LNCAP (cell line): ENCODE measurements at regions not wholly inside any gene's neighbourhood (a gene's known extent, or its start where the extent isn't known, plus 50 kb on each side); places are given as distances from the start of the nearest gene placed in this dataset.

Source experiments
- TF ChIP-seq, protein P1 (sequence below): fragments of 450-650 bp; IDR thresholded peaks from 2 replicates; pipeline ENCODE4 v1.5.1; 2017; ENCODE audit warnings: mild to moderate bottlenecking

DNA sequence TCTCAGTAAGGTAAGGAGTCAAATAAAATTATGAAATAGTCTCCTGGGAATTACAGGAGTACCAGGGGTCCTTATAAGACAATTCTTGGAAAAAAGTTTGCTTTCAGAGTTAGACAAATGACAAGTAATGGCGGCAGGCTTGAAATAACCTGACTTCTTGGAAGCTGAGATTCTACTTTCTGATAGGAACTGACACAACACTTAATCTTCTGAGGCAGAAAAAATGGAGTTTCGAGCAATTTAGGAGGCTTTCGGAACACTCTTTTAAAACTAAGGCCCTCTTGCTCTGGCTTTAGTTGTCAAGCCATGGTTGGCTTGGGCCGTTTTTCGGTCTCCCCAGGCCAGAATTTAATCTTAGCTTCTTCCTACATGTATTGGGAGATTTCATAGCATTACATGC is 260.0 kb downstream of the GATA3 start:
- TF ChIP-seq, protein P1, sequence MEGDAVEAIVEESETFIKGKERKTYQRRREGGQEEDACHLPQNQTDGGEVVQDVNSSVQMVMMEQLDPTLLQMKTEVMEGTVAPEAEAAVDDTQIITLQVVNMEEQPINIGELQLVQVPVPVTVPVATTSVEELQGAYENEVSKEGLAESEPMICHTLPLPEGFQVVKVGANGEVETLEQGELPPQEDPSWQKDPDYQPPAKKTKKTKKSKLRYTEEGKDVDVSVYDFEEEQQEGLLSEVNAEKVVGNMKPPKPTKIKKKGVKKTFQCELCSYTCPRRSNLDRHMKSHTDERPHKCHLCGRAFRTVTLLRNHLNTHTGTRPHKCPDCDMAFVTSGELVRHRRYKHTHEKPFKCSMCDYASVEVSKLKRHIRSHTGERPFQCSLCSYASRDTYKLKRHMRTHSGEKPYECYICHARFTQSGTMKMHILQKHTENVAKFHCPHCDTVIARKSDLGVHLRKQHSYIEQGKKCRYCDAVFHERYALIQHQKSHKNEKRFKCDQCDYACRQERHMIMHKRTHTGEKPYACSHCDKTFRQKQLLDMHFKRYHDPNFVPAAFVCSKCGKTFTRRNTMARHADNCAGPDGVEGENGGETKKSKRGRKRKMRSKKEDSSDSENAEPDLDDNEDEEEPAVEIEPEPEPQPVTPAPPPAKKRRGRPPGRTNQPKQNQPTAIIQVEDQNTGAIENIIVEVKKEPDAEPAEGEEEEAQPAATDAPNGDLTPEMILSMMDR = no peak

DNA sequence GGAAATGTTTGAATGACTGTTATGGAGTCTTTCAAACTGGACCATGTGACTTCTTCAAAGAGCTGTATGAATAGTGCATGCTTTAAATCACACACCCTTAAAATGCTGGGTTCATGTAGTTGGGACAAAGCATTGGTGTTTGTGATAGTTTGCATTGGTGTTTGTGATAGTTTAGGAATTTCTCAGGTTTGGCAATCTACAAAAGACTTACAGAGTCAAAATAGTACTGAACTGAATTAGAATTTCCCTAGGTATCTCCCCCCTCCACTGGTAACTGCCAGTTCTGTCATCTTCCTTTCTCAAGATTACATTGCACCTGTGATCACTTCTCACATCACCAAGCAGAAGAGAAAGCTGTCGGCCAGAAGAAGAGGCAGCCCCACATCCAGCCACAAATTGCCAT is 261.1 kb downstream of the GATA3 start:
- TF ChIP-seq, protein P1 = no peak

DNA sequence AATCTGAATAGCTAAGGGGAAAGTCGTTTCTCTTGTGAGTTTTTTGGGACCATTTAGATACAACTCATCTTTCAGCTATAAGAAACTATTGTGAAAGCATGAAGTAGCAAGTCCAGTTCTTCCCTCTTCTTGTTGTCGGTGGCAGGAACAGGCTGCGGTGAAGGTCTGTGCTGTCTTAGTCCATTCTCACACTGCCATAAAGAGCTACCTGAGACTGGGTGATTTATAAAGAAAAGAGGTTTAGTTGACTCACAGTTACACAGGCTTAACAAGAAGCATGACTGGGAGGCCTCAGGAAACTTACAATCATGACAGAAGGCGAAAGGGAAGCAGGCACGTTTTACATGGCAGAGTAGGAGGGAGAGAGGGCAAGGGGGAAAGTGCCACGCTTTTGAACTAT is 261.8 kb downstream of the GATA3 start:
- TF ChIP-seq, protein P1 = no peak

- TF ChIP-seq, protein P1 = no peak
These were observed 264.5 kb downstream of the GATA3 start for GRCh38 chr10:8318956-8319355.

DNA sequence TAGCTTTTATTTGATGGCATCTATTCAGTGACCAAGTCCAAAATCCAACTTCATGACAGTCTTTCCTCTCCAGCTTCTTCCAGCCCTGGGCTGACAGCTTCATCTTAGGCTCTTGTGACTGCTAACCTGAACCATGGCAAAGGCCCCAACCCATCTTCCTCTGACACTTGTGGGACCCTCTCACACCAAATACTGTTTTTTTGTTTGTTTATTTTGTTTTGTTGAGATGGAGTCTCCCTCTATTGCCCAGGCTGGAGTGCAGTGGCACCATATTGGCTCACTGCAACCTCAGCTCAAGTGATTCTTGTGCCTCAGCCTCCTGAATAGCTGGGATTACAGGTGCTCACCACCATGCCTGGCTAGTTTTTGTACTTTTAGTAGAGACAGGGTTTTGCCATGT is 265.2 kb downstream of the GATA3 start:
- TF ChIP-seq, protein P1 = no peak

DNA sequence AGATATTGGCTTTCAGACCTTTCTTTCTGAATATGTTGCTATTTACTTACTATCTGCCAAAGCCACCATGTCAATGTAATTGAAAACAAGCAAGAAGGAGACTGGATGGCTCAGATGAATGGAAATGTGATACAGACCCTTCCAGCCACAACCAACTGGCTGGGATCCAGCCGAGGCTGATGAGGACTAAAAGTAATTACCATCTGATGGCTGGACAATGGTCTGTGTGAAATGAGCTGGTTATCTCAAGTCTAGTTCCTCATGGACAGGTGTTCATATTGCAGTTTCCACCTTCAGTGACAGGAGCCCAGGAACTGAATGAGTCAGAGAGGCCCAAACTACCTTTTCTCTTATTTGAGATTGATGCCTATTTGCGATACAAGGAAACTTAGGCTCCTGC is 267.5 kb downstream of the GATA3 start:
- TF ChIP-seq, protein P1 = no peak

DNA sequence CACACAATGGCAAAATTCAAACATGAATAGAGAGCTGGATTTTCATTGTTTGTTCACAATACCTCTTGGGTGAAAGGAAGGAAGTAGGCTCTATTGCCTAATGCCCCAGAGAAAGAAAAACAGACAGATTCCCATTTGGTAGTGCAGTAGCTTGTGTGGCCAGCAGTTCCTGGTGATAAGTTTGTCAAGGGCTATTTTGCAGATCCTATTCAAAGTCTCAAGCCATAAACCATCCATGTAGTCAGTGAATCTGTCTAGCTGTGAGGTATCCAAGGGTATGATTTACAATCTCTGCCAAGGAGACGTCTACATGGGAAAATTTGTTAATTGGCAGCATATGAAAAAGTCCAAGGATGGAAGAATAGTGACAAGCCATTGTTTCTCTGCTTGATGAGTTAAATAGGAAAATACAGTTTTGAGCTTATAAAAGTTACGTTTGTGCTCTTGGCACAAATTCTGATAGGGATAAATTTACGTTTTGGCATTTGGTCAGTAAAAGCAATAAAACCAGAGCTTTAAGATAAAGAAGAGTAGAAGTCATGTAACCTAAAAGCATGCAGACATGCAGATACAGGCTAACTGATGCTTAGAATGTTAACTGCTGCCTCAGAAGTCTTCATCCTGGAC is 269.1 kb downstream of the GATA3 start:
- TF ChIP-seq, protein P1 = no peak
